ENCODE measurements at regions not wholly inside any gene's neighbourhood (a gene's known extent, or its start where the extent isn't known, plus 50 kb on each side); places are given as distances from the start of the nearest gene placed in this dataset.

GRCh38 chr5:152711801-152712388, 306.8 kb upstream of the NMUR2 start:
- TF ChIP-seq OSR1 (CRISPR knock-in tag; IDR thresholded peaks at IDR 0.05) = no peak
- no peak for TF ChIP-seq POU6F1 (CRISPR knock-in tag; IDR thresholded peaks at IDR 0.05; ENCODE audit: borderline replicate concordance, low read depth)
- ATAC-seq = no peak

- ATAC-seq = no peak
- no peak for TF ChIP-seq CSRNP3 (CRISPR knock-in tag; IDR thresholded peaks at IDR 0.05)
Measured at GRCh38 chr5:152717393-152717792, 312.3 kb upstream of the NMUR2 start.

GRCh38 chr5:152723482-152723881, 318.4 kb upstream of the NMUR2 start:
- ATAC-seq = no peak
- TF ChIP-seq ZNF8 (CRISPR knock-in tag; IDR thresholded peaks at IDR 0.05) (no peak), CSDC2 (CRISPR knock-in tag; IDR thresholded peaks at IDR 0.05) (no peak), ZC3H10 (CRISPR knock-in tag; IDR thresholded peaks at IDR 0.05) (no peak), ZNF565 (CRISPR knock-in tag; conservative IDR thresholded peaks at IDR 0.05; ENCODE audit: low read depth) (no peak), TCF4 (CRISPR knock-in tag; IDR thresholded peaks at IDR 0.05; ENCODE audit: borderline replicate concordance) (no peak), ESRRG (CRISPR knock-in tag; IDR thresholded peaks at IDR 0.05) (no peak), ZNF70 (CRISPR knock-in tag; IDR thresholded peaks at IDR 0.05) (no peak), PATZ1 (CRISPR knock-in tag; IDR thresholded peaks at IDR 0.05; ENCODE audit: borderline replicate concordance) (no peak), OSR1 (CRISPR knock-in tag; IDR thresholded peaks at IDR 0.05) (no peak), TOX (CRISPR knock-in tag; IDR thresholded peaks at IDR 0.05; ENCODE audit: borderline replicate concordance) (no peak), SNAI2 (CRISPR knock-in tag; IDR thresholded peaks at IDR 0.05) (no peak), PPARA (CRISPR knock-in tag; IDR thresholded peaks at IDR 0.05; ENCODE audit: borderline replicate concordance) (no peak), CSRNP3 (CRISPR knock-in tag; IDR thresholded peaks at IDR 0.05) (no peak), ISL1 (CRISPR knock-in tag; IDR thresholded peaks at IDR 0.05) (no peak), TSHZ2 (CRISPR knock-in tag; IDR thresholded peaks at IDR 0.05) (no peak), BACH2 (CRISPR knock-in tag; IDR thresholded peaks at IDR 0.05; ENCODE audit: borderline replicate concordance) (no peak), ARNTL (CRISPR knock-in tag; IDR thresholded peaks at IDR 0.05; ENCODE audit: borderline replicate concordance, low read depth) (no peak), GLIS3 (CRISPR knock-in tag; IDR thresholded peaks at IDR 0.05) (no peak)

GRCh38 chr5:152730176-152730575, 325.1 kb upstream of the NMUR2 start:
- no peak for ATAC-seq
- TF ChIP-seq RARB (CRISPR knock-in tag; IDR thresholded peaks at IDR 0.05) = no peak
- TF ChIP-seq ZFP30 (CRISPR knock-in tag; IDR thresholded peaks at IDR 0.05) = no peak
- TF ChIP-seq ZNF8 (CRISPR knock-in tag; IDR thresholded peaks at IDR 0.05) = no peak
- no peak for TF ChIP-seq TSHZ2 (CRISPR knock-in tag; IDR thresholded peaks at IDR 0.05)
- no peak for TF ChIP-seq TCF4 (CRISPR knock-in tag; IDR thresholded peaks at IDR 0.05; ENCODE audit: borderline replicate concordance)
- no peak for TF ChIP-seq CREB5 (CRISPR knock-in tag; IDR thresholded peaks at IDR 0.05; ENCODE audit: low read depth)
